Activated CD8-positive, alpha-beta memory T cell treated with anti-CD3 and anti-CD28 coated beads, Interleukin-2, amount 10 ng/mL, durations not matched to agents 7 days and 5 days (primary cell): ENCODE measurements at regions not wholly inside any gene's neighbourhood (a gene's known extent, or its start where the extent isn't known, plus 50 kb on each side); places are given as distances from the start of the nearest gene placed in this dataset.
"Not testable (repeated sequence)": the region's sequence is repeated elsewhere in the genome, so short reads cannot be mapped to it uniquely, and the experiment has no call there.

Experiments used
- ATAC-seq: fragments of 150-1000 bp; cut with Tn5 transposase; one replicate; pipeline ENCODE4 v1.10.0; 2021; ENCODE audit warnings: moderate library complexity
- CTCF ChIA-PET: fragments of 350-600 bp; sonication (Branson Sonifier 250); formaldehyde crosslinking; loops from one replicate; lab custom pipeline; 2021; ENCODE audit warnings: antibody characterized with exemption; lab: Charles Lee
- DNase-seq: peaks from one replicate; pipeline ENCODE4 v3.0.0-alpha.2; 2020
- H3K27ac Mint-ChIP-seq: one replicate; pipeline ENCODE4 v1.8.0; 2021; ENCODE audit warnings: mild to moderate bottlenecking, mixed read lengths
- H3K27me3 Mint-ChIP-seq: one replicate; pipeline ENCODE4 v1.8.0; 2021; ENCODE audit warnings: mixed read lengths
- H3K36me3 Mint-ChIP-seq: one replicate; pipeline ENCODE4 v1.8.0; 2021; ENCODE audit warnings: mild to moderate bottlenecking, mixed read lengths
- H3K4me1 Mint-ChIP-seq: one replicate; pipeline ENCODE4 v1.8.0; 2021; ENCODE audit warnings: mixed read lengths
- H3K4me3 Mint-ChIP-seq: one replicate; pipeline ENCODE4 v1.8.0; 2021; ENCODE audit warnings: mild to moderate bottlenecking, moderate library complexity, mixed read lengths
- H3K9me3 Mint-ChIP-seq: one replicate; pipeline ENCODE4 v1.8.0; 2022; ENCODE audit warnings: low read depth, mixed read lengths

DNA sequence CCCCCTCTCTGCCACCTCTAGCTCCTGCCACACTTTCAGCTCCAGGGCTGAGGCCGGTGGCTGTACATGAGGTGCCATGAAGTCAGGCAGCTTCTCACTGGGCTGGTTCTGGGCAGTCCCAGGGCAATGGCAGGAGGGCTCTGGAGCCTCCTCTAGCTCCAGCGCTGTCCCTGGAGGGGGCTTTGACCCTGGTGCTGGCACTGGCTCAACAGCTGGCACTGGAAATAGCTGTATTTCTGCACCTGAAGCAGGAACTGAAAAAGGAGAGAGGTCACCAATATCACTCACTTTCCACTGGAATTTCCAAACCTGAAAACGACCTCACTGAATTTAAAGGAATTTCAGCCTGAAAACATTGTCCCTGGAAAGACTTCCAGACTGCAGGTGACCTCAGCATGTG is 1558.1 kb downstream of the TSPY10 start:
- H3K9me3 Mint-ChIP-seq, H3K27me3 Mint-ChIP-seq, H3K27ac Mint-ChIP-seq, H3K36me3 Mint-ChIP-seq, ATAC-seq, CTCF ChIA-PET, H3K4me1 Mint-ChIP-seq, H3K4me3 Mint-ChIP-seq, DNase-seq: not testable (repeated sequence)

DNA sequence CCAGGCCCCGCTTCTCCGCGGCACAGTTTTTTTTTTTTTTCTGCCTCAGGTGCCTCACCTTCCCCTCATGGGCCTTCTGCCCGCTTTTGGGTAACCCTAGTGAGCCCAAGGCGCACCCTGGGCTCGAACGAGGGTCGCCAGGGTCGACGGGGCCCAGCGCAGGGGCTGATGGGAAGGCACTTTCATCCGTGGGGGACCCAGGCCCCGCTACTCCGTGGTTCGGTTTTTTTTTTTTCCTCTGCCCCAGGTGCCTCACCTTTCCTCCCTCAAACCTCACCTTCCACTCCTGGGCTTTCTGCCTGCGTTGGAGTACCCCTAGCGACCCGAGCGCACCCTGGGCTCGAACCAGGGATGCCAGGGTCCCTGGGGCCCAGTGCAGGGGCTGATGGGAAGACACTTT is 1569.8 kb downstream of the TSPY10 start:
- ATAC-seq, H3K27me3 Mint-ChIP-seq, H3K9me3 Mint-ChIP-seq, CTCF ChIA-PET, H3K27ac Mint-ChIP-seq, H3K4me3 Mint-ChIP-seq, DNase-seq, H3K36me3 Mint-ChIP-seq, H3K4me1 Mint-ChIP-seq: not testable (repeated sequence)

DNA sequence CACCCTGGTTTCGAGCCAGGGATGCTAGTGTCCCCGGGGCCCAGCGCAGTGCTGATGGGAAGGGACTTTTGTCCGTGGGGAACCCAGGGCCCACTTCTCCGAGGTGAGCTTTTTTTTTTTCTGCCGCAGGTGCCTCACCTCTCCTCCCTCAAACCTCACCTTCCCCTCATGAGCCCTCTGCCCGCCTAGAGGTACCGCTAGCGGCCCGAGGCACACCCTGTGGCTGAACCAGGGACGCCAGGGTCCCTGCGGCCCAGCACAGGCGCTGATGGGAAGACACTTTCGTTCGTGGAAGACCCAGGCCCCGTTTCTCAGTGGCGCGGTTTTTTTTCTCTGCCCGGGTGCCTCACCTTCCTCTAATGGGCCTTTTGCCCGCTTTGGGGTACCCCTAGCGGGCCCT is 1570.7 kb downstream of the TSPY10 start:
- CTCF ChIA-PET, ATAC-seq, H3K9me3 Mint-ChIP-seq, DNase-seq, H3K4me3 Mint-ChIP-seq, H3K4me1 Mint-ChIP-seq, H3K27ac Mint-ChIP-seq, H3K27me3 Mint-ChIP-seq, H3K36me3 Mint-ChIP-seq: not testable (repeated sequence)

- ATAC-seq, result no peak
Observed at GRCh38 chrY:11099004-11099403, 1571.3 kb downstream of the TSPY10 start.

GRCh38 chrY:11100472-11100871 is 1572.8 kb downstream of the TSPY10 start:
- DNase-seq, H3K9me3 Mint-ChIP-seq, CTCF ChIA-PET, ATAC-seq, H3K4me3 Mint-ChIP-seq, H3K27me3 Mint-ChIP-seq, H3K36me3 Mint-ChIP-seq, H3K27ac Mint-ChIP-seq, H3K4me1 Mint-ChIP-seq: not testable (repeated sequence)

More at GRCh38 chrY:11099004-11099403, 1571.3 kb downstream of the TSPY10 start:
- Mint-ChIP-seq H3K4me3 (no peak overlapping the region), H3K27ac (no peak overlapping the region), H3K36me3 (no peaks in the 10 kb centered on the region), H3K4me1 (no peaks in the 10 kb centered on the region), H3K27me3 (no peaks in the 10 kb centered on the region), H3K9me3 (no peaks in the 10 kb centered on the region)
- DNase-seq, result no peak
- CTCF ChIA-PET, result no interaction called here

DNA sequence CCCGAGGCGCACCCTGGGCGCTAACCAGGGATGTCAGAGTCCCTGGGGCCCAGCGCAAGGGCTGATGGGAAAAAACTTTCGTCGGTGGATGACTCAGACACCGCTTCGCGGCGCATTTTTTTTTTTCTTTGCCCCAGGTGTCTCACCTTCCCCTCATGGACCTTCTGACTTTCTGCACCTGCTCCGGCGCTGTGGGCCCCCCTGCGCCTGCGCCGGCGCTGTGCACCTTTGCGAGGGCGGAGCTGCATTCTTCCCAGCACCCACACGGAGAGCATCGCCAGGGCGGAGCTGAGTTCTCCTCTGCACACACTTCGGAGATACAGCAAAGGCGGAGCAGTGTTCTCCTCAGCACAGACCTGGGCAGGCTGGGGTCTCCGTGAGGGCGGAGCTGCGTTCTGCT is 1575.3 kb downstream of the TSPY10 start:
- DNase-seq, H3K27me3 Mint-ChIP-seq, H3K27ac Mint-ChIP-seq, H3K9me3 Mint-ChIP-seq, H3K4me3 Mint-ChIP-seq, ATAC-seq, CTCF ChIA-PET, H3K4me1 Mint-ChIP-seq, H3K36me3 Mint-ChIP-seq: not testable (repeated sequence)

DNA sequence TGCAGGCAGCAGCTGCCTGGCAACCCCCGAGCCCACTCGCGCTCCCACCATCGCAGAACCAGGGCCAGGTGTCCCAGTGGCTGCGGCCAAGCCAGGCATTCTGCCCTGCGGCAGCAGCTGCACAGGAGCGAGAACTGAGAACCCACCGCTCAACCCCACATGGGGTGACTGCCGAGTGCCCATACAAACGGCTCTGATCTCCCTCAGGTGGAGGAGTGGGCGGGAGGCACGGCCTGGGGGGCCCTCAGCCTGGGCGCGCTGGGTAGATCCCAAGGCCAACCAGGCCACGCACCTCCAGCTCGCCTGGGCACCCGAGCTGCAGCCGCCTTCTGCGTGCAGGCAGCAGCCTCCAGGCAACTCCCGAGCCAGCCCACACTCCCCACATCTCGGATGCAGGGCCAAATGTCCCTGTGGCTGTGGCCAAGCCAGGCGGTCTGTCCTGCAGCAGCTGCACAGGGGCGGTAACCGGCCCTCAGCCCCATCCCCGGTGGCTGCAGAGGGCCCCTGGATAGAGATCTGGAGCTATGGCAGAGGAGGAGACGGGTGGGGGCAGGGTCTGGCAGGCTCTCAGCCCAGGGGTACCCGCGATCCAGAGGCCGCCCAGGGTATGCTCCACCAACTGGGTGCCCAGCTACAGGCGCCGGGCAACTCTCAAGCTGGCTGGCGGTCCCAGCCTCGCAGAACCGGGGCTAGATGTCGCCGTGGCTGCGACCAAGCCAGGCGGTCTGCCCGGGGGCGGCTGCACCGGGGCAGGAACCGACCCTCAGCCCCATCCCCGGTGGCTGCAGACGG is 1579.6 kb downstream of the TSPY10 start:
- DNase-seq, H3K27ac Mint-ChIP-seq, H3K27me3 Mint-ChIP-seq, H3K9me3 Mint-ChIP-seq, ATAC-seq, H3K36me3 Mint-ChIP-seq, H3K4me3 Mint-ChIP-seq, H3K4me1 Mint-ChIP-seq, CTCF ChIA-PET: not testable (repeated sequence)

- CTCF ChIA-PET, H3K27ac Mint-ChIP-seq, H3K36me3 Mint-ChIP-seq, H3K9me3 Mint-ChIP-seq, ATAC-seq, H3K4me3 Mint-ChIP-seq, H3K27me3 Mint-ChIP-seq, DNase-seq, H3K4me1 Mint-ChIP-seq: not testable (repeated sequence)
Observed at GRCh38 chrY:11151724-11152123, 1549.3 kb upstream of the USP9Y start.

GRCh38 chrY:11156100-11156499 is 1544.9 kb upstream of the USP9Y start:
- ATAC-seq, H3K27ac Mint-ChIP-seq, H3K36me3 Mint-ChIP-seq, H3K27me3 Mint-ChIP-seq, H3K9me3 Mint-ChIP-seq, H3K4me3 Mint-ChIP-seq, H3K4me1 Mint-ChIP-seq, DNase-seq, CTCF ChIA-PET: not testable (repeated sequence)

GRCh38 chrY:11156846-11157245 is 1544.2 kb upstream of the USP9Y start:
- ATAC-seq, H3K4me1 Mint-ChIP-seq, H3K9me3 Mint-ChIP-seq, CTCF ChIA-PET, H3K27me3 Mint-ChIP-seq, H3K27ac Mint-ChIP-seq, H3K4me3 Mint-ChIP-seq, H3K36me3 Mint-ChIP-seq, DNase-seq: not testable (repeated sequence)

DNA sequence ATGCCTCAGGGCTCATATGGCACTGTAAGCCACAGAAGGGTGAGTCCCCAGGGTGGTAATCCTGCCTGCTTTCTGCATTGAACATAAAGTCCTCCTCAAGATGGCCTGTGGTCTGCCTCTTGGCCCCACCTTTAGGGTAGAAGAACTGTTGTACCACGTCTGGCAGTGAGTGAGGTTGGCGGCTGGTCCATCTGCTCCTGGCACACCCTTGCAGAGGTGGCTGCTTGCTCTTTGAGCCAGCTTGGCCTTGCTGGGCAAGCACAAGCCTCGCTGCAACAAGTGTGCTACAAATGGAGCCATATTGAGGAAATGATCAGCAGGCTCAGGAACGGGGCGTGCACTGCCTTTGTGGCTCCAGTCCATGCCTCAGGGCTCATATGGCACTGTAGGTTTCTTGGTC is 1524.0 kb upstream of the USP9Y start:
- H3K4me3 Mint-ChIP-seq, H3K4me1 Mint-ChIP-seq, H3K36me3 Mint-ChIP-seq, CTCF ChIA-PET, ATAC-seq, DNase-seq, H3K9me3 Mint-ChIP-seq, H3K27ac Mint-ChIP-seq, H3K27me3 Mint-ChIP-seq: not testable (repeated sequence)

DNA sequence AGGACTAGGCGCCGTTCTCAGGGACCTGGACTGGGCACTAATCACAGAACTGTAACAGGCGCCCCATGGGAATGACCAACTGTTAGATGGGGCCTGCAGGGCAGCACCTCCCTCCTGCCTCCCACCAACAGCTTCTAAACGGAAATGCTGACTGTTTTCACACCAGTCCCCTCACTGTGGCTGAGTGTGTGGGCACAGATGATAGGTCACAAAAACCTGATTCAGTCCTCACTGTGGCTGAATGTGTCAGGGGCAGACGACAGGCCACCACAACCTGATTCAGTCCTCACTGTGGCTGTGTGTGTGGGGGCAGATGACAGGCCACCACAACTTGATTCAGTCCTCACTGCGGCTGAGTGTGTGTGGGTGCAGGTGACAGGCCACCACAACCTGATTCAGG is 1499.9 kb upstream of the USP9Y start:
- DNase-seq, H3K36me3 Mint-ChIP-seq, H3K27ac Mint-ChIP-seq, ATAC-seq, H3K4me3 Mint-ChIP-seq, H3K4me1 Mint-ChIP-seq, H3K27me3 Mint-ChIP-seq, H3K9me3 Mint-ChIP-seq, CTCF ChIA-PET: not testable (repeated sequence)

- H3K4me1 Mint-ChIP-seq, CTCF ChIA-PET, ATAC-seq, H3K27me3 Mint-ChIP-seq, DNase-seq, H3K27ac Mint-ChIP-seq, H3K36me3 Mint-ChIP-seq, H3K4me3 Mint-ChIP-seq, H3K9me3 Mint-ChIP-seq: not testable (repeated sequence)
Observed at GRCh38 chrY:11214851-11215250, 1486.2 kb upstream of the USP9Y start.
